ENCODE measurements at regions not wholly inside any gene's neighbourhood (a gene's known extent, or its start where the extent isn't known, plus 50 kb on each side); places are given as distances from the start of the nearest gene placed in this dataset.
"Not testable (repeated sequence)": the region's sequence is repeated elsewhere in the genome, so short reads cannot be mapped to it uniquely, and the experiment has no call there.

- not testable (repeated sequence) for FAIRE-seq; H3K9me3 ChIP-seq (ENCODE audit: control insufficient read depth in 2 of 2, insufficient read depth in 1 of 2, low read depth in 1 of 2, low read length in 1 of 2); H3K27ac ChIP-seq (ENCODE audit: low read depth in 1 of 3, low read length in 2 of 3); H3K36me3 ChIP-seq (ENCODE audit: control insufficient read depth in 3 of 3, insufficient read depth in 2 of 3, low read depth in 1 of 3, low read length in 3 of 3); DNase-seq; H3K4me3 ChIP-seq (ENCODE audit: low read depth in 1 of 3, low read length in 3 of 3); H3K27me3 ChIP-seq (ENCODE audit: control insufficient read depth in 3 of 3, insufficient read depth in 3 of 3, low read length in 3 of 3); H3K4me1 ChIP-seq (ENCODE audit: control insufficient read depth in 3 of 3, insufficient read depth in 2 of 3, low read depth in 1 of 3, low read length in 2 of 3)
- WGBS, 3 donors, result 60 to 80% (median 66%) methylated on average over 7 to 10 of the region's 10 CpGs
These were observed 78.2 kb upstream of the CRYM start for GRCh38 chr16:21356308-21356707.

GRCh38 chr16:21351433-21351832 is 73.3 kb upstream of the CRYM start:
- H3K36me3 ChIP-seq (ENCODE audit: control insufficient read depth in 3 of 3, insufficient read depth in 2 of 3, low read depth in 1 of 3, low read length in 3 of 3); FAIRE-seq; H3K27ac ChIP-seq (ENCODE audit: low read depth in 1 of 3, low read length in 2 of 3); H3K27me3 ChIP-seq (ENCODE audit: control insufficient read depth in 3 of 3, insufficient read depth in 3 of 3, low read length in 3 of 3); H3K9me3 ChIP-seq (ENCODE audit: control insufficient read depth in 2 of 2, insufficient read depth in 1 of 2, low read depth in 1 of 2, low read length in 1 of 2); H3K4me1 ChIP-seq (ENCODE audit: control insufficient read depth in 3 of 3, insufficient read depth in 2 of 3, low read depth in 1 of 3, low read length in 2 of 3); H3K4me3 ChIP-seq (ENCODE audit: low read depth in 1 of 3, low read length in 3 of 3); DNase-seq: not testable (repeated sequence)
- 94 to 96% (median 95%) methylated on average over 3 to 4 of the region's 5 CpGs for WGBS, 3 donors

DNA sequence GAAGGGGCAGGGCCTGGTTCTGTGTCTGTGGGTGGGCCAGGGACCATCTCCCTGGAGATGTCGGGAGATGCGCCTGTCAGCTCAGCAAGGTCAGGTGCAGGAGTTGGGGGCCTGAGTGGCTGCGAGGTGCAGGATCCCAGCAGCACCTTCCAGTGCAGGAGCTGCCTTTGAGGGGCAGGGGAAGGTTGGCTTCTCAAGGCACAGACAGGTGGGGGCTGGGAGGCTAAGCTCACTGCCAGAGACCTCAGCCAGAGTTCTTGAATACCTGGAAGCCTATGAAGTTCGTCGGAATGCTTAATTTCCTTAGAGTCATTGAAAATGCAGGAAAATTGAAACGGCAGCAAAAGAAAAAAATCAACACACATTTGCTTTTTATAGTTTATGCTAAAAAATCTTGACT is 72.8 kb upstream of the CRYM start:
- WGBS, 3 donors, result 85 to 93% (median 91%) methylated on average over 3 to 6 of the region's 6 CpGs
- H3K36me3 ChIP-seq (ENCODE audit: control insufficient read depth in 3 of 3, insufficient read depth in 2 of 3, low read depth in 1 of 3, low read length in 3 of 3); H3K9me3 ChIP-seq (ENCODE audit: control insufficient read depth in 2 of 2, insufficient read depth in 1 of 2, low read depth in 1 of 2, low read length in 1 of 2); H3K4me3 ChIP-seq (ENCODE audit: low read depth in 1 of 3, low read length in 3 of 3); FAIRE-seq; H3K27me3 ChIP-seq (ENCODE audit: control insufficient read depth in 3 of 3, insufficient read depth in 3 of 3, low read length in 3 of 3); DNase-seq; H3K4me1 ChIP-seq (ENCODE audit: control insufficient read depth in 3 of 3, insufficient read depth in 2 of 3, low read depth in 1 of 3, low read length in 2 of 3); H3K27ac ChIP-seq (ENCODE audit: low read depth in 1 of 3, low read length in 2 of 3): not testable (repeated sequence)

GRCh38 chr16:21349336-21349735 is 71.2 kb upstream of the CRYM start:
- H3K4me1 ChIP-seq (ENCODE audit: control insufficient read depth in 3 of 3, insufficient read depth in 2 of 3, low read depth in 1 of 3, low read length in 2 of 3); H3K27me3 ChIP-seq (ENCODE audit: control insufficient read depth in 3 of 3, insufficient read depth in 3 of 3, low read length in 3 of 3); H3K9me3 ChIP-seq (ENCODE audit: control insufficient read depth in 2 of 2, insufficient read depth in 1 of 2, low read depth in 1 of 2, low read length in 1 of 2); H3K36me3 ChIP-seq (ENCODE audit: control insufficient read depth in 3 of 3, insufficient read depth in 2 of 3, low read depth in 1 of 3, low read length in 3 of 3); DNase-seq; H3K4me3 ChIP-seq (ENCODE audit: low read depth in 1 of 3, low read length in 3 of 3); H3K27ac ChIP-seq (ENCODE audit: low read depth in 1 of 3, low read length in 2 of 3); FAIRE-seq: not testable (repeated sequence)
- WGBS, 3 donors, result 86 to 90% (median 89%) methylated on average over 13 of the region's 13 CpGs

GRCh38 chr16:21348815-21349214 is 70.7 kb upstream of the CRYM start:
- not testable (repeated sequence) for H3K4me3 ChIP-seq (ENCODE audit: low read depth in 1 of 3, low read length in 3 of 3); H3K4me1 ChIP-seq (ENCODE audit: control insufficient read depth in 3 of 3, insufficient read depth in 2 of 3, low read depth in 1 of 3, low read length in 2 of 3); FAIRE-seq; DNase-seq; H3K9me3 ChIP-seq (ENCODE audit: control insufficient read depth in 2 of 2, insufficient read depth in 1 of 2, low read depth in 1 of 2, low read length in 1 of 2); H3K27me3 ChIP-seq (ENCODE audit: control insufficient read depth in 3 of 3, insufficient read depth in 3 of 3, low read length in 3 of 3); H3K27ac ChIP-seq (ENCODE audit: low read depth in 1 of 3, low read length in 2 of 3); H3K36me3 ChIP-seq (ENCODE audit: control insufficient read depth in 3 of 3, insufficient read depth in 2 of 3, low read depth in 1 of 3, low read length in 3 of 3)
- 73 to 89% (median 77%) methylated on average over 9 of the region's 9 CpGs for WGBS, 3 donors

GRCh38 chr16:21347538-21347937 is 69.4 kb upstream of the CRYM start:
- H3K4me1 ChIP-seq (ENCODE audit: control insufficient read depth in 3 of 3, insufficient read depth in 2 of 3, low read depth in 1 of 3, low read length in 2 of 3); H3K27me3 ChIP-seq (ENCODE audit: control insufficient read depth in 3 of 3, insufficient read depth in 3 of 3, low read length in 3 of 3); H3K9me3 ChIP-seq (ENCODE audit: control insufficient read depth in 2 of 2, insufficient read depth in 1 of 2, low read depth in 1 of 2, low read length in 1 of 2); DNase-seq; H3K36me3 ChIP-seq (ENCODE audit: control insufficient read depth in 3 of 3, insufficient read depth in 2 of 3, low read depth in 1 of 3, low read length in 3 of 3); H3K4me3 ChIP-seq (ENCODE audit: low read depth in 1 of 3, low read length in 3 of 3); H3K27ac ChIP-seq (ENCODE audit: low read depth in 1 of 3, low read length in 2 of 3); FAIRE-seq: not testable (repeated sequence)
- whole genome bisulfite sequencing, 3 donors, result 86 to 95% (median 92%) methylated on average over 4 to 7 of the region's 11 CpGs

DNA sequence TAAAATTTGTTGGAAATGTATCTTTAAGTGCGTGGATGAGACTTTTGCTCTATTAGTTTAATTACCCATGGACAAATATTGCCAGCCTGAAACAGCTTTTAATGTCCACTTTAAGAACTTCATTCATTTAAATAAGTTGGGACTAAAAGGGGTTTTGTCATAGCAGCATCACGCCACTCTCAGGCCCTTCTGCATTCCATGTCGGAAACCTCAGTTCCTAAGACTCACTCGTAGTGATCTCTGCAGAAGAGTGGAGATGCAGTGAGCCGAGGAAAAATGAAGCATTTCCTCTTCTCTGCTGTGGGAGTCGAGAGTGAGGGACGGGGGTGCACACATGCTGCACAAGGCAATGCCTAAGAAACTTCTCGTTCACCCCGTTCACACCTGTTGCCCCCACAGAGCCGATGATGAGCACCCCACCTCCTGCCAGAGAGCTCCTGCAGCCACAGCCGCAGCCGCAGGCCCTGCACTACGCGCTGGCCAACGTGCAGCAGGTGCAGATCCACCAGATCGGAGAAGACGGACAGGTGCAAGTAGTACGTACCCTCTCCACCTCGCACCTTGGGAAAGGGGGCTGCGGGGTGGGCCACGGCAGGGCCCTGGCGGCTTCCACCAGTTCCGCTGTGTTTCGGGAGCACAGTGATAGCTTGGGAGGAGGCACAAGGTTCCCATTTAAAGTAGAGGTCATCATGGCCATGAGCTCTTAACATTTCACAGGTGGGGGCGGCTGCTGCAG is 68.8 kb upstream of the CRYM start:
- 88 to 93% (median 89%) methylated on average over 21 to 24 of the region's 25 CpGs for WGBS, 3 donors
- FAIRE-seq; H3K4me1 ChIP-seq (ENCODE audit: control insufficient read depth in 3 of 3, insufficient read depth in 2 of 3, low read depth in 1 of 3, low read length in 2 of 3); H3K36me3 ChIP-seq (ENCODE audit: control insufficient read depth in 3 of 3, insufficient read depth in 2 of 3, low read depth in 1 of 3, low read length in 3 of 3); H3K4me3 ChIP-seq (ENCODE audit: low read depth in 1 of 3, low read length in 3 of 3); DNase-seq; H3K9me3 ChIP-seq (ENCODE audit: control insufficient read depth in 2 of 2, insufficient read depth in 1 of 2, low read depth in 1 of 2, low read length in 1 of 2); H3K27me3 ChIP-seq (ENCODE audit: control insufficient read depth in 3 of 3, insufficient read depth in 3 of 3, low read length in 3 of 3); H3K27ac ChIP-seq (ENCODE audit: low read depth in 1 of 3, low read length in 2 of 3): not testable (repeated sequence)

DNA sequence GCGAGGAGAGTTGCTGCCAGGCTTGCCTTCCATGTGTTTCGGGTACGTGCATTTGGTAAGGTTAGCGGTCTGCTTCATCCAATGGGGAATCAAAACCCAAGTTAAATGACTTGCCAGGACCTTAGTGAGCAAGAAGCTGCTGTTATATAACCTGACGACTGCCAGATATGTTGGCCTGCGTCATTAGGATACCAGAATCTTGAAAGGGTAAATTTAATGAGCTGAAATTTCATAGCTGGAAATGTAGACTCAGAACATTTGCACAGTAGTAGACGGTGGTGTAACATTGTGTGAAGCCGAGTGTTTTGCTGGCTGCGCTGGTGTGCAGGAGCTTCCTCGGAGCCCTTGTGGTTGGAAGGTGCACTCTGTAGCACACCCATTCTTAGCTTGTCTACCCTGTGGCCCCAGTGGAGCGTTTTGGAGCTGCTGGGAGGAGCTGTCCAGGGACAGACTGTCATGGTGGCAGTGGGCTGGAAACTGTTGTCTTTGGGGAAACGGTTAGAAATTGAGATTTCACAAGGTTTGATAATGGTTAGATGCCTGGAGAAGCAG is 66.3 kb upstream of the CRYM start:
- not testable (repeated sequence) for H3K9me3 ChIP-seq (ENCODE audit: control insufficient read depth in 2 of 2, insufficient read depth in 1 of 2, low read depth in 1 of 2, low read length in 1 of 2); H3K36me3 ChIP-seq (ENCODE audit: control insufficient read depth in 3 of 3, insufficient read depth in 2 of 3, low read depth in 1 of 3, low read length in 3 of 3); H3K4me1 ChIP-seq (ENCODE audit: control insufficient read depth in 3 of 3, insufficient read depth in 2 of 3, low read depth in 1 of 3, low read length in 2 of 3); H3K27me3 ChIP-seq (ENCODE audit: control insufficient read depth in 3 of 3, insufficient read depth in 3 of 3, low read length in 3 of 3); FAIRE-seq; DNase-seq; H3K27ac ChIP-seq (ENCODE audit: low read depth in 1 of 3, low read length in 2 of 3); H3K4me3 ChIP-seq (ENCODE audit: low read depth in 1 of 3, low read length in 3 of 3)
- 90 to 94% (median 91%) methylated on average over 10 to 12 of the region's 12 CpGs for WGBS, 3 donors

DNA sequence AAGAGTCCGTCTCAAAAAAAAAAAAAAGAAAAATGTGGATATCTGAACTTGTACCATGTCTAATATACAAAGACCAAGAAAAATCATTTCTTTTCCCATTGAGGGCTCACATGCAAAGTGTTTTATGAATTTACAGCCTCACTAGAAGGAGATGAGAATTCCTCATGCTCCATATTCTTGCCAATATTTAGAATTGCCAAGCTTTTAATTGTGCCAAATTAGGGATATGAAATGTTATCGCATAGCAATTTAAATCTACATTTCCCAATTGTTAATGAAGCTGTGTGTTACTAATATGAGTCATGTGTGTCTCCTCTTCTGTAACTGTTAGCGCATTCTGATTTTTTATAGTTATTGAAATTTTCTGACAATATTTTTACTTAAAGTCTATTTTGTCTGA is 63.0 kb upstream of the CRYM start:
- H3K9me3 ChIP-seq (ENCODE audit: control insufficient read depth in 2 of 2, insufficient read depth in 1 of 2, low read depth in 1 of 2, low read length in 1 of 2), result no peaks in the 10 kb centered on the region
- H3K4me3 ChIP-seq (ENCODE audit: low read depth in 1 of 3, low read length in 3 of 3), result no peak overlapping the region
- no peak overlapping the region for H3K27ac ChIP-seq (ENCODE audit: low read depth in 1 of 3, low read length in 2 of 3)
- WGBS, 3 donors, result 92 to 98% (median 95%) methylated on average over 3 of the region's 3 CpGs
- H3K27me3 ChIP-seq (ENCODE audit: control insufficient read depth in 3 of 3, insufficient read depth in 3 of 3, low read length in 3 of 3), result no peaks in the 10 kb centered on the region
- no peak for FAIRE-seq
- H3K36me3 ChIP-seq (ENCODE audit: control insufficient read depth in 3 of 3, insufficient read depth in 2 of 3, low read depth in 1 of 3, low read length in 3 of 3), result no peaks in the 10 kb centered on the region
- DNase-seq, result no peak
- H3K4me1 ChIP-seq (ENCODE audit: control insufficient read depth in 3 of 3, insufficient read depth in 2 of 3, low read depth in 1 of 3, low read length in 2 of 3), result no peaks in the 10 kb centered on the region
